Fibroblast of mammary gland (primary cell): ENCODE measurements at regions not wholly inside any gene's neighbourhood (a gene's known extent, or its start where the extent isn't known, plus 50 kb on each side); places are given as distances from the start of the nearest gene placed in this dataset.

Experiments used
- DNase-seq: peaks from one replicate; pipeline ENCODE4 v3.0.0-alpha.2; 2010; ENCODE audit warnings: low read depth
- H3K4me3 ChIP-seq: 2 replicates; pipeline ENCODE4 v1.5.1; 2011; ENCODE audit warnings: low read depth, mild to moderate bottlenecking, low read length, moderate library complexity; ENCODE audit not compliant: control insufficient read depth
- TF ChIP-seq, protein P1 (sequence below): conservative IDR thresholded peaks from 2 replicates; pipeline ENCODE4 v1.5.1; 2011; ENCODE audit warnings: low read depth, low read length, inconsistent platforms; ENCODE audit not compliant: control insufficient read depth, insufficient read depth

DNA sequence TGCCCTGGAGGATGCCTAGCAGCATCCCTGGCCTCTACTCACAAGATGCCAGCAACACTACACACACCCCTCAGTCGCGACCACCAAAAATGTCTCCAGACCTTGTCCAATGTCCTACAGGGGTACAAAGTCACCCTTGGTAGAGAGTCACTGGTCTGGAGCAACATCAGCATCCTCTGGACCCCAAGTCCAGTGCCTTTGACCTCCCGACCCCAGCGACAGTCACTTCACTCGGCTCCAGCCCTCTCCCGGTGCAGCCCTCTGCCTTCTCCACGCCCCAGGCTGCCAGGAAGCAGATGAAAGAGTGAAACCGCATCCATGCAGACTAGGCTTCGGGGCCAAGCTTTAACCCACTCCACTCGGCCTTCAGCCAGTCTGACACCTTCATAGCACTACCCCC is 92.0 kb upstream of the SRSF6 start:
- DNase-seq: no peak
- no peak overlapping the region for H3K4me3 ChIP-seq
- TF ChIP-seq, protein P1, sequence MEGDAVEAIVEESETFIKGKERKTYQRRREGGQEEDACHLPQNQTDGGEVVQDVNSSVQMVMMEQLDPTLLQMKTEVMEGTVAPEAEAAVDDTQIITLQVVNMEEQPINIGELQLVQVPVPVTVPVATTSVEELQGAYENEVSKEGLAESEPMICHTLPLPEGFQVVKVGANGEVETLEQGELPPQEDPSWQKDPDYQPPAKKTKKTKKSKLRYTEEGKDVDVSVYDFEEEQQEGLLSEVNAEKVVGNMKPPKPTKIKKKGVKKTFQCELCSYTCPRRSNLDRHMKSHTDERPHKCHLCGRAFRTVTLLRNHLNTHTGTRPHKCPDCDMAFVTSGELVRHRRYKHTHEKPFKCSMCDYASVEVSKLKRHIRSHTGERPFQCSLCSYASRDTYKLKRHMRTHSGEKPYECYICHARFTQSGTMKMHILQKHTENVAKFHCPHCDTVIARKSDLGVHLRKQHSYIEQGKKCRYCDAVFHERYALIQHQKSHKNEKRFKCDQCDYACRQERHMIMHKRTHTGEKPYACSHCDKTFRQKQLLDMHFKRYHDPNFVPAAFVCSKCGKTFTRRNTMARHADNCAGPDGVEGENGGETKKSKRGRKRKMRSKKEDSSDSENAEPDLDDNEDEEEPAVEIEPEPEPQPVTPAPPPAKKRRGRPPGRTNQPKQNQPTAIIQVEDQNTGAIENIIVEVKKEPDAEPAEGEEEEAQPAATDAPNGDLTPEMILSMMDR: no peak

GRCh38 chr20:43364001-43364400 is 93.7 kb upstream of the SRSF6 start:
- H3K4me3 ChIP-seq: no peak overlapping the region
- TF ChIP-seq, protein P1: no peak
- DNase-seq: no peak

DNA sequence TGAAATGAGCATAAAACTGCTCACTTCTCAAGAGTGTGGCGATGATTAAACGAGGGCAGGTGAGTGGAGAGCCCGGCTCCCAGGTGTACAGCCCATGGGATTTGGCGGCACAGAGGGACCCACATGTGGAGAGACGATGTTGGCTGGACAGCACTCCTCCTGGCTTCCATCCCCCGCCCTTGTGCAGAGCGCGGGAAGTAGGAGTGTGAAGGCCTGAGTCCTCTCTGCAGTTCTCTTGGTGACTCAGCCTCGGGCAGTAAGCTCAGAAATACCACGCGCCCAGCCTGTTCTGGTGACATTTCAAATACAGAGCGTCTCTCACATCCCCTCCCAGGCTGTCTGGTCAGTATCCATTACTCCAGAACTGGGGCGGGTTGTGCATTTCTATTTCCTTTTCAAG is 94.2 kb upstream of the SRSF6 start:
- no peak overlapping the region for H3K4me3 ChIP-seq

DNA sequence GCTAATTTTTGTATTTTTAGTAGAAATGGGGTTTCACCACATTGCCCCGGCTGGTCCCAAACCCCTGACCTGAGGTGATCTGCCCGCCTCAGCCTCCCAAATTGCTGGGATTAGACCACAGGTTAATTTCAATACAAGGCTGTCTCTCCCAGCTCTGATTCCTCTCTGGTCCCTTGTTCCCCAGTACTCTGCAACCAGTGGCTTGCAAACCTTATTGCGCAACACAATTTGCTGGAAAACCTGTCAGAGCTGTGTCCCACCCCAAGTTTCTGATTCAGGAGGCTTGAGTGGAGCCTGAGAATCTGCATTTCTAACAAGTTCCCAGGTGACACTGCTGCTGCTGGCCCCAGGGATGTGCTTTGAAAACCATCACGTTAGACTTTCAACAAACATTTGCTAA is 96.2 kb upstream of the SRSF6 start:
- TF ChIP-seq, protein P1: no peak
- no peak overlapping the region for H3K4me3 ChIP-seq
- no peak for DNase-seq

More for the DNA sequence above, 94.2 kb upstream of the SRSF6 start:
- no peak for DNase-seq
- TF ChIP-seq, protein P1: no peak

DNA sequence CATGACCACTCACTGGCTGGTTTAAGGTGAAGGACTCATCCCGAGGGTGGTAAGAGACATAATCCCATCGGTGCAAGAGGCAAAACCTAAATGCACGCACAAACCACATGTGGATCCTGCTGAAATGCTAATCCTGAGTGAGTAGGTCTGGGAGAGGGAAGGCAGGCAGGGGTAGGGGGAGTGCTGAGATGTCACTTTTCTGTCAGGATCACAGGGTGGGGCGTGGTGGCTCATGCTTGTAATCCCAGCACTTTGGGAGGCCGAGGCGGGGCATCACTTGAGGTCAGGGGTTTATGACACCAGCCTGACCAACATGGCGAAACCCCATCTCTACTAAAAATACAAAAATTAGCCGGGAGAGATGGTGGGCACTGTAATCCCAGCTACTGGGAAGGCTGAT is 97.7 kb upstream of the SRSF6 start:
- H3K4me3 ChIP-seq: no peak overlapping the region
- DNase-seq: no peak
- TF ChIP-seq, protein P1: no peak

DNA sequence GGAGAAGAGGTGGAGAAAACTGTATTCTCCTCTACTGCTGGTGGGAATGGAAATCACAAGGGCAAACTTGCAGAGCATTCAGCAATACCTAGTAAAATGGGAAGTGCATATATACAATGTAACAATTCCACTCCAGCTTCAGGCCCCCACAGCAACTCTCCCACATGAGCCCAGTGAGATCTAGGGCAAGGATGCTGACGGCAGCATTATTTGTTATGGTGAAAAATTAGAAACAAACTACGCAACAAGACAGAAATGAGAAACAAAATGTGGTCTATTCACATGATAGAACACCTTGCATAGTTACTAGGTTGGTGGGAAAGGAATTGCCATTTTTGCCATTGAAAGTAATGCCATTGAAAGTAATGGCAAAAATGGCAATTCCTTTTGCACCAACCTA is 98.9 kb upstream of the SRSF6 start:
- DNase-seq: no peak
- H3K4me3 ChIP-seq: no peak overlapping the region
- TF ChIP-seq, protein P1: no peak

- H3K4me3 ChIP-seq: no peak overlapping the region
- no peak for DNase-seq
- TF ChIP-seq, protein P1: no peak
Observed at GRCh38 chr20:43357352-43357751, 100.3 kb upstream of the SRSF6 start.
